ENCODE measurements at regions not wholly inside any gene's neighbourhood (a gene's known extent, or its start where the extent isn't known, plus 50 kb on each side); places are given as distances from the start of the nearest gene placed in this dataset.

- Histone ChIP-seq H2AFZ (ENCODE audit: low read depth, low read length) (no peak overlapping the region), H3K27ac (ENCODE audit: low read length) (no peak overlapping the region), H3K9me3 (ENCODE audit: insufficient read depth, low read length) (no peaks in the 10 kb centered on the region), H3K36me3 (replicated peaks; ENCODE audit: low read depth, low read length) (no peaks in the 10 kb centered on the region), H3K9ac (ENCODE audit: low read length) (no peak overlapping the region), H3K27me3 (ENCODE audit: low read depth, low read length) (no peaks in the 10 kb centered on the region), H3K4me3 (ENCODE audit: low read length) (no peak overlapping the region), H4K20me1 (ENCODE audit: insufficient read depth, low read length) (no peaks in the 10 kb centered on the region), H3K4me2 (ENCODE audit: low read length) (no peak overlapping the region), H3K79me2 (ENCODE audit: low read length) (no peaks in the 10 kb centered on the region), H3K4me1 (ENCODE audit: low read length) (0 out of 2 replicates have a peak, but pooled peaks cover 4% of the 10 kb centered on the region)
- TF ChIP-seq EZH2phosphoT487 (IDR thresholded peaks at IDR 0.05; ENCODE audit: low read depth) (no peak), CTCF (IDR thresholded peaks at IDR 0.05; ENCODE audit: low read depth, low read length) (no peak)
These were observed 244.6 kb downstream of the NR4A2 start for GRCh38 chr2:156087875-156088274.

GRCh38 chr2:156083763-156084493 is 248.6 kb downstream of the NR4A2 start:
- Histone ChIP-seq H3K36me3 (replicated peaks; ENCODE audit: low read depth, low read length) (no peaks in the 10 kb centered on the region), H3K4me3 (ENCODE audit: low read length) (no peak overlapping the region), H4K20me1 (ENCODE audit: insufficient read depth, low read length) (no peaks in the 10 kb centered on the region), H3K27me3 (ENCODE audit: low read depth, low read length) (no peaks in the 10 kb centered on the region), H3K79me2 (ENCODE audit: low read length) (no peaks in the 10 kb centered on the region), H3K4me1 (ENCODE audit: low read length) (no peaks in the 10 kb centered on the region), H3K4me2 (ENCODE audit: low read length) (no peak overlapping the region), H3K9ac (ENCODE audit: low read length) (no peak overlapping the region), H3K9me3 (ENCODE audit: insufficient read depth, low read length) (no peaks in the 10 kb centered on the region), H3K27ac (ENCODE audit: low read length) (no peak overlapping the region), H2AFZ (ENCODE audit: low read depth, low read length) (no peak overlapping the region)
- TF ChIP-seq EZH2phosphoT487 (IDR thresholded peaks at IDR 0.05; ENCODE audit: low read depth), result no peak
- TF ChIP-seq CTCF (IDR thresholded peaks at IDR 0.05; ENCODE audit: low read depth, low read length), result no peak

- Histone ChIP-seq H3K36me3 (replicated peaks; ENCODE audit: low read depth, low read length) (no peaks in the 10 kb centered on the region), H2AFZ (ENCODE audit: low read depth, low read length) (no peak overlapping the region), H3K27ac (ENCODE audit: low read length) (no peak overlapping the region), H3K4me3 (ENCODE audit: low read length) (no peak overlapping the region), H3K4me2 (ENCODE audit: low read length) (no peak overlapping the region), H3K9ac (ENCODE audit: low read length) (no peak overlapping the region), H4K20me1 (ENCODE audit: insufficient read depth, low read length) (no peaks in the 10 kb centered on the region), H3K27me3 (ENCODE audit: low read depth, low read length) (no peaks in the 10 kb centered on the region), H3K9me3 (ENCODE audit: insufficient read depth, low read length) (no peaks in the 10 kb centered on the region), H3K4me1 (ENCODE audit: low read length) (peaks cover 10% of the 10 kb centered on the region), H3K79me2 (ENCODE audit: low read length) (no peaks in the 10 kb centered on the region)
- TF ChIP-seq CTCF (IDR thresholded peaks at IDR 0.05; ENCODE audit: low read depth, low read length) (no peak), EZH2phosphoT487 (IDR thresholded peaks at IDR 0.05; ENCODE audit: low read depth) (no peak)
These were observed 252.7 kb downstream of the NR4A2 start for GRCh38 chr2:156079845-156080244.

- no peaks in the 10 kb centered on the region for H3K9me3 ChIP-seq (ENCODE audit: insufficient read depth, low read length)
- no peaks in the 10 kb centered on the region for H3K79me2 ChIP-seq (ENCODE audit: low read length)
- no peak overlapping the region for H3K4me2 ChIP-seq (ENCODE audit: low read length)
- H3K4me1 ChIP-seq (ENCODE audit: low read length), result peaks cover 10% of the 10 kb centered on the region
- no peaks in the 10 kb centered on the region for H3K27me3 ChIP-seq (ENCODE audit: low read depth, low read length)
- TF ChIP-seq EZH2phosphoT487 (IDR thresholded peaks at IDR 0.05; ENCODE audit: low read depth) (no peak), CTCF (IDR thresholded peaks at IDR 0.05; ENCODE audit: low read depth, low read length) (no peak)
- H3K9ac ChIP-seq (ENCODE audit: low read length), result no peak overlapping the region
- no peak overlapping the region for H3K4me3 ChIP-seq (ENCODE audit: low read length)
- H3K36me3 ChIP-seq (replicated peaks; ENCODE audit: low read depth, low read length), result no peaks in the 10 kb centered on the region
- H4K20me1 ChIP-seq (ENCODE audit: insufficient read depth, low read length), result no peaks in the 10 kb centered on the region
- H3K27ac ChIP-seq (ENCODE audit: low read length), result no peak overlapping the region
- no peak overlapping the region for H2AFZ ChIP-seq (ENCODE audit: low read depth, low read length)
These were observed 255.3 kb downstream of the NR4A2 start for GRCh38 chr2:156077041-156077742.
